OCI-LY1 (cell line): ENCODE measurements at regions not wholly inside any gene's neighbourhood (a gene's known extent, or its start where the extent isn't known, plus 50 kb on each side); places are given as distances from the start of the nearest gene placed in this dataset.

Experiments
- H2AFZ ChIP-seq: fragments of 200-600 bp; sonication (generic), shearing (Covaris generic); 2 replicates; pipeline ENCODE4 v1.6.0; 2014; ENCODE audit warnings: antibody characterized with exemption, mild to moderate bottlenecking, low read length
- H3F3A ChIP-seq: fragments of 200-600 bp; sonication (generic), shearing (Covaris generic); 2 replicates; pipeline ENCODE4 v1.6.0; 2014; ENCODE audit warnings: mild to moderate bottlenecking, antibody characterized with exemption, low read length, moderate library complexity; ENCODE audit not compliant: insufficient read depth
- H3K27ac ChIP-seq: fragments of 200-600 bp; sonication (generic); 2 replicates; pipeline ENCODE4 v1.5.1; 2014; ENCODE audit warnings: low read length, mixed run types, mild to moderate bottlenecking, low read depth; ENCODE audit not compliant: poor library complexity, severe bottlenecking
- H3K27me3 ChIP-seq: fragments of 200-600 bp; sonication (generic); 2 replicates; pipeline ENCODE4 v1.6.0; 2014; ENCODE audit warnings: antibody characterized with exemption, mild to moderate bottlenecking, low read length, moderate library complexity; ENCODE audit not compliant: insufficient read depth
- H3K36me3 ChIP-seq: fragments of 200-600 bp; sonication (generic); 2 replicates; pipeline ENCODE4 v1.6.1; 2014; ENCODE audit warnings: mild to moderate bottlenecking, antibody characterized with exemption, low read length, moderate library complexity, mixed read lengths; ENCODE audit not compliant: insufficient read depth
- H3K4me1 ChIP-seq: fragments of 200-600 bp; sonication (generic); 2 replicates; pipeline ENCODE4 v1.5.1; 2014; ENCODE audit warnings: mild to moderate bottlenecking, low read length, moderate library complexity; ENCODE audit not compliant: insufficient read depth, severe bottlenecking
- H3K4me2 ChIP-seq: fragments of 200-600 bp; sonication (generic), shearing (Covaris generic); 2 replicates; pipeline ENCODE4 v1.6.1; 2014; ENCODE audit warnings: low read length
- H3K4me3 ChIP-seq: fragments of 200-600 bp; sonication (generic); 2 replicates; pipeline ENCODE4 v1.5.1; 2014; ENCODE audit warnings: low read length, low read depth, mild to moderate bottlenecking, mixed read lengths; ENCODE audit not compliant: poor library complexity, severe bottlenecking
- H3K79me2 ChIP-seq: fragments of 200-600 bp; shearing (Covaris generic); 2 replicates; pipeline ENCODE4 v1.6.1; 2016; ENCODE audit warnings: mixed run types, low read length, mixed read lengths; ENCODE audit not compliant: insufficient read depth
- H3K9ac ChIP-seq: fragments of 200-600 bp; sonication (generic), shearing (Covaris generic); 2 replicates; pipeline ENCODE4 v1.6.1; 2014; ENCODE audit warnings: mild to moderate bottlenecking, low read length, mixed read lengths
- H3K9me2 ChIP-seq: fragments of 200-600 bp; sonication (generic), shearing (Covaris generic); 2 replicates; pipeline ENCODE4 v1.6.1; 2014; ENCODE audit warnings: low read depth, mild to moderate bottlenecking, low read length, mixed read lengths
- H3K9me3 ChIP-seq: fragments of 200-600 bp; shearing (Covaris generic); 2 replicates; pipeline ENCODE4 v1.6.1; 2014; ENCODE audit warnings: low read length, mixed read lengths
- H4K20me1 ChIP-seq: fragments of 200-600 bp; sonication (generic), shearing (Covaris generic); 2 replicates; pipeline ENCODE4 v1.6.0; 2016; ENCODE audit warnings: mild to moderate bottlenecking, low read length; ENCODE audit not compliant: insufficient read depth
- EZH2 ChIP-seq: fragments of 200-600 bp; sonication (generic), shearing (Covaris generic); IDR thresholded peaks from 2 replicates; pipeline ENCODE4 v1.8.0; 2017; ENCODE audit warnings: borderline replicate concordance, mixed run types, mild to moderate bottlenecking, antibody characterized with exemption, low read length, moderate library complexity, mixed read lengths
- TF ChIP-seq, protein P1 (sequence below): fragments of 200-600 bp; sonication (generic), shearing (Covaris generic); IDR thresholded peaks from 2 replicates; pipeline ENCODE4 v1.5.1; 2017; ENCODE audit warnings: mild to moderate bottlenecking, antibody characterized with exemption, low read length, moderate library complexity, mixed read lengths

DNA sequence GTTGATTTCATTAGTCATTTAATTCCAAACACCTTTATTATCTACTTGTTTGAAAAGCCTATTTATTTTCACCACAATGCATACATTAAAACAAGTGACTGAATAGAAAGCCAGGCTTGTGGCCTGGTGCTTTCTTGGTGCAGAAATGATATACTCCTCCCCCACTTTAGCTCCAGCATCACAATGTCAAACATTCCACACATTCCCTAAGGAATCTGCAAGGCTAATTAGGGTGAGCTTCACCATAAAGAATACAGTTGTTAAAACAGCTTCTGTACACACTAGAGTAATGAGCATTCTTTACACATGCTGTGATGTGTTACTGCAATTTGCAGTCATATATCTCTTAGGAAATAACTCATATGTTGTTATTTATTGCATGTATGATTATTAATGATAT, 705.7 kb downstream of the CETN3 start:
- Histone ChIP-seq H3K4me3 (no peak overlapping the region), H3K9ac (no peak overlapping the region), H3K27ac (no peak overlapping the region), H4K20me1 (no peaks in the 10 kb centered on the region), H3K4me1 (no peaks in the 10 kb centered on the region), H3K9me2 (no peaks in the 10 kb centered on the region), H3K36me3 (no peaks in the 10 kb centered on the region), H3K4me2 (no peak overlapping the region), H3K79me2 (no peaks in the 10 kb centered on the region), H2AFZ (no peak overlapping the region), H3F3A (no peaks in the 10 kb centered on the region), H3K9me3 (no peaks in the 10 kb centered on the region), H3K27me3 (no peaks in the 10 kb centered on the region)
- TF ChIP-seq, protein P1, sequence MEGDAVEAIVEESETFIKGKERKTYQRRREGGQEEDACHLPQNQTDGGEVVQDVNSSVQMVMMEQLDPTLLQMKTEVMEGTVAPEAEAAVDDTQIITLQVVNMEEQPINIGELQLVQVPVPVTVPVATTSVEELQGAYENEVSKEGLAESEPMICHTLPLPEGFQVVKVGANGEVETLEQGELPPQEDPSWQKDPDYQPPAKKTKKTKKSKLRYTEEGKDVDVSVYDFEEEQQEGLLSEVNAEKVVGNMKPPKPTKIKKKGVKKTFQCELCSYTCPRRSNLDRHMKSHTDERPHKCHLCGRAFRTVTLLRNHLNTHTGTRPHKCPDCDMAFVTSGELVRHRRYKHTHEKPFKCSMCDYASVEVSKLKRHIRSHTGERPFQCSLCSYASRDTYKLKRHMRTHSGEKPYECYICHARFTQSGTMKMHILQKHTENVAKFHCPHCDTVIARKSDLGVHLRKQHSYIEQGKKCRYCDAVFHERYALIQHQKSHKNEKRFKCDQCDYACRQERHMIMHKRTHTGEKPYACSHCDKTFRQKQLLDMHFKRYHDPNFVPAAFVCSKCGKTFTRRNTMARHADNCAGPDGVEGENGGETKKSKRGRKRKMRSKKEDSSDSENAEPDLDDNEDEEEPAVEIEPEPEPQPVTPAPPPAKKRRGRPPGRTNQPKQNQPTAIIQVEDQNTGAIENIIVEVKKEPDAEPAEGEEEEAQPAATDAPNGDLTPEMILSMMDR: no peak

- no peak overlapping the region for H3K4me3 ChIP-seq
- no peak overlapping the region for H2AFZ ChIP-seq
- H4K20me1 ChIP-seq: no peaks in the 10 kb centered on the region
- H3K9me3 ChIP-seq: no peaks in the 10 kb centered on the region
- H3K4me2 ChIP-seq: no peak overlapping the region
- H3K9ac ChIP-seq: no peak overlapping the region
- no peaks in the 10 kb centered on the region for H3F3A ChIP-seq
- H3K27ac ChIP-seq: no peak overlapping the region
- H3K79me2 ChIP-seq: no peaks in the 10 kb centered on the region
- H3K4me1 ChIP-seq: no peaks in the 10 kb centered on the region
- H3K27me3 ChIP-seq: no peaks in the 10 kb centered on the region
- no peaks in the 10 kb centered on the region for H3K36me3 ChIP-seq
- H3K9me2 ChIP-seq: no peaks in the 10 kb centered on the region
- TF ChIP-seq, protein P1: no peak
- TF ChIP-seq EZH2: no peak
Measured at GRCh38 chr5:89698028-89698427, 711.5 kb downstream of the CETN3 start.

DNA sequence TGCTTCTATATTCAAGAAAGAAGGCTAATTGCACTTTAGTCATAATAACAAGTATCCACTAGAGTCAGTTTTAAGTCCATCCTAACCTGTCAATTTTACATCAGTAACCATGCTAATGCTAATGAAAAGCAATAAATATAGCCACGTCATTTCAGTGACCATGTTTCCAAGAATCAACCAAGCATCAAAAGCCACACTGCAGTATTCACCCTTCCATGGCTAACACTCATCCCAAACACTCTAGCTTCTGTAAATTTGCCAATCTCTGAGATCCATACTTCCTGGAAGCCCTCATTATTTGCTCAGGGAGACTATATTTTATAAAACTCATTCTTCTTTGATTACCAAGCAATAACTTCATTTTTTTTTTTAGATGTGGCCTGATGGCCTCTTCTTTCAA, 712.0 kb downstream of the CETN3 start:
- Histone ChIP-seq H3K36me3 (no peaks in the 10 kb centered on the region), H3K4me2 (no peak overlapping the region), H4K20me1 (no peaks in the 10 kb centered on the region), H3K79me2 (no peaks in the 10 kb centered on the region), H2AFZ (no peak overlapping the region), H3K4me1 (no peaks in the 10 kb centered on the region), H3K9me2 (no peaks in the 10 kb centered on the region), H3F3A (no peaks in the 10 kb centered on the region), H3K27ac (no peak overlapping the region), H3K27me3 (no peaks in the 10 kb centered on the region), H3K4me3 (no peak overlapping the region), H3K9me3 (no peaks in the 10 kb centered on the region), H3K9ac (no peak overlapping the region)
- TF ChIP-seq EZH2: no peak

DNA sequence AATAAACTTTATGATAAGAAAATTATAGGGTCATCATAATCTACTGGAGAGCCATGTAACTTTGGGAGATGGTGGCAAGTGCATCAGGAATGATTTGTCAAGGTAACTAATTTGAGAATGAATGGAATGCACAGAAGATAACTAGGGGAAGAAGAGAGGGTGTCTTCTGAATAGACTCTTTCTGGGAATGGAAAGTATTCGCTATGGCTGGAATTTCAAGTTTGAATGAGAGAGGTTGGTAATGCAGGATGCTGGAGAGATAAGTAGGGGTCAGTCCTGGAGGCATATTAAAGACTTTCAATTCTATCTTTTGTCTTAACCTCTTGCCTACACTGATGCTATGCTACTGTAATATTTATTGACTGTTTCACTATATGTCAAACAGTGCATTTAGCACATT, 714.2 kb downstream of the CETN3 start:
- no peak for TF ChIP-seq EZH2
- TF ChIP-seq, protein P1: no peak
- no peaks in the 10 kb centered on the region for H3K9me3 ChIP-seq
- H3K4me3 ChIP-seq: no peak overlapping the region
- H3K4me2 ChIP-seq: no peak overlapping the region
- H3K9ac ChIP-seq: no peak overlapping the region
- H3K27ac ChIP-seq: no peak overlapping the region
- H4K20me1 ChIP-seq: no peaks in the 10 kb centered on the region
- H3K79me2 ChIP-seq: no peaks in the 10 kb centered on the region
- H2AFZ ChIP-seq: no peak overlapping the region
- H3K27me3 ChIP-seq: no peaks in the 10 kb centered on the region
- no peaks in the 10 kb centered on the region for H3K36me3 ChIP-seq
- H3K4me1 ChIP-seq: no peaks in the 10 kb centered on the region
- no peaks in the 10 kb centered on the region for H3K9me2 ChIP-seq
- no peaks in the 10 kb centered on the region for H3F3A ChIP-seq
